H1 (cell line): ENCODE measurements at regions not wholly inside any gene's neighbourhood (a gene's known extent, or its start where the extent isn't known, plus 50 kb on each side); places are given as distances from the start of the nearest gene placed in this dataset.

Experiments
- CTCF ChIA-PET: fragments of 300-600 bp; sonication (Branson Sonifier 250); formaldehyde crosslinking; loops from one replicate; lab custom pipeline; 2021; ENCODE audit not compliant: partially characterized antibody; lab: Charles Lee
- POLR2A ChIA-PET: fragments of 300-600 bp; sonication (Branson Sonifier 250); formaldehyde crosslinking; loops from one replicate; lab custom pipeline; 2021; ENCODE audit warnings: inconsistent platforms; ENCODE audit not compliant: partially characterized antibody; lab: Charles Lee
- DNase-seq, 2 experiments: peaks; one replicate each; pipeline versions ENCODE4 v3.0.0 to v3.0.0-alpha.2; 2010 to 2022; ENCODE audit warnings: low spot score in 2 of 2, low read depth in 1 of 2, mixed read lengths in 1 of 2
- FAIRE-seq: peaks from 2 replicates; lab custom pipeline; 2011; peaks lifted over from hg19 to GRCh38; lab: Jason Lieb, UNC
- H2AFZ ChIP-seq: 2 replicates; pipeline ENCODE4 v1.8.1; 2012; ENCODE audit warnings: low read length, inconsistent platforms
- H2AK5ac ChIP-seq: 2 replicates; pipeline ENCODE4 v1.6.1; 2013; ENCODE audit warnings: low read depth, low read length
- H2BK120ac ChIP-seq: replicated peaks from 2 replicates; pipeline ENCODE3; 2013; ENCODE audit warnings: low read depth, low read length, inconsistent platforms
- H2BK12ac ChIP-seq: 2 replicates; pipeline ENCODE4 v1.6.1; 2013; ENCODE audit warnings: low read depth, low read length
- H2BK15ac ChIP-seq: 2 replicates; pipeline ENCODE4 v1.6.1; 2013; ENCODE audit warnings: low read length
- H2BK20ac ChIP-seq: 2 replicates; pipeline ENCODE4 v1.6.1; 2013; ENCODE audit warnings: low read length
- H2BK5ac ChIP-seq: 2 replicates; pipeline ENCODE4 v1.6.1; 2013; ENCODE audit warnings: low read depth, low read length
- H3K14ac ChIP-seq: 2 replicates; pipeline ENCODE4 v1.6.1; 2013; ENCODE audit warnings: inconsistent platforms; ENCODE audit not compliant: insufficient read length
- H3K18ac ChIP-seq: 2 replicates; pipeline ENCODE4 v1.6.1; 2013; ENCODE audit warnings: low read length; ENCODE audit errors: extremely low read depth
- H3K23ac ChIP-seq: 2 replicates; pipeline ENCODE4 v1.6.1; 2013; ENCODE audit warnings: inconsistent platforms; ENCODE audit not compliant: insufficient read length
- H3K23me2 ChIP-seq: 2 replicates; pipeline ENCODE4 v1.6.1; 2013; ENCODE audit warnings: low read depth, low read length
- H3K27ac ChIP-seq: 2 replicates; pipeline ENCODE4 v1.6.1; 2011; ENCODE audit warnings: low read depth, low read length, inconsistent platforms
- H3K27me3 ChIP-seq, 4 experiments: replicated peaks in 1 of 4; 1 replicate in 1 of 4; 2 replicates in 3 of 4; pipeline versions ENCODE4 v1.6.1 to v1.8.1; 2011 to 2013; ENCODE audit warnings: low read length in 3 of 4, mild to moderate bottlenecking in 3 of 4, inconsistent platforms in 2 of 4, mixed read lengths in 2 of 4, moderate library complexity in 1 of 4; ENCODE audit not compliant: control insufficient read depth in 3 of 4, insufficient read depth in 3 of 4; ENCODE audit errors: extremely low read depth in 1 of 4
- H3K36me3 ChIP-seq, 4 experiments: 2 replicates each; pipeline versions ENCODE4 v1.6.1 to v1.8.1; 2011 to 2013; ENCODE audit warnings: mild to moderate bottlenecking in 4 of 4, low read length in 3 of 4, moderate library complexity in 2 of 4, control low read depth in 1 of 4, inconsistent platforms in 1 of 4; ENCODE audit not compliant: insufficient read depth in 4 of 4, control insufficient read depth in 2 of 4
- H3K4ac ChIP-seq: replicated peaks from 2 replicates; pipeline ENCODE3; 2013; ENCODE audit warnings: low read length, low read depth, mixed read lengths, inconsistent platforms; ENCODE audit not compliant: insufficient read length
- H3K4me1 ChIP-seq, 4 experiments: replicated peaks in 1 of 4; 1 replicate in 1 of 4; 2 replicates in 3 of 4; pipeline versions ENCODE4 v1.6.1 to v1.8.1; 2011 to 2013; ENCODE audit warnings: low read length in 3 of 4, inconsistent platforms in 2 of 4, mixed read lengths in 1 of 4; ENCODE audit not compliant: insufficient read depth in 4 of 4, control insufficient read depth in 3 of 4
- H3K4me2 ChIP-seq, 2 experiments: 2 replicates each; pipeline versions ENCODE4 v1.6.1 to v1.8.1; 2011 to 2013; ENCODE audit warnings: low read depth in 2 of 2, low read length in 2 of 2, control low read depth in 1 of 2, inconsistent platforms in 1 of 2, mild to moderate bottlenecking in 1 of 2; ENCODE audit not compliant: insufficient read depth in 1 of 2
- H3K4me3 ChIP-seq, 4 experiments: fragments of 200-600, 300-600 bp in 1 of 4; sonication (generic), shearing (Covaris generic), sonication (Bioruptor Twin) in 1 of 4; 2 replicates each; pipeline versions ENCODE4 v1.5.1 to v1.8.1; 2011 to 2016; ENCODE audit warnings: low read length in 4 of 4, low read depth in 3 of 4, control low read depth in 2 of 4, inconsistent platforms in 2 of 4, mild to moderate bottlenecking in 2 of 4, mixed read lengths in 1 of 4, moderate library complexity in 1 of 4; ENCODE audit not compliant: insufficient read depth in 2 of 4; ENCODE audit errors: extremely low read depth in 1 of 4
- H3K56ac ChIP-seq: replicated peaks from 2 replicates; pipeline ENCODE3; 2013; ENCODE audit warnings: low read depth, mild to moderate bottlenecking, mixed read lengths, low read length, inconsistent platforms; ENCODE audit not compliant: insufficient read length
- H3K79me1 ChIP-seq: 2 replicates; pipeline ENCODE4 v1.6.1; 2013; ENCODE audit warnings: low read depth, low read length, control low read depth
- H3K79me2 ChIP-seq, 2 experiments: 2 replicates each; pipeline versions ENCODE4 v1.6.1 to v1.8.1; 2012 to 2013; ENCODE audit warnings: low read length in 2 of 2, mild to moderate bottlenecking in 2 of 2, inconsistent platforms in 1 of 2; ENCODE audit not compliant: insufficient read depth in 2 of 2, control insufficient read depth in 1 of 2
- H3K9ac ChIP-seq, 4 experiments: replicated peaks in 1 of 4; 1 replicate in 1 of 4; 2 replicates in 3 of 4; pipeline versions ENCODE4 v1.6.1 to v1.8.1; 2011 to 2013; ENCODE audit warnings: low read depth in 3 of 4, low read length in 3 of 4, control low read depth in 2 of 4, mild to moderate bottlenecking in 2 of 4, moderate library complexity in 2 of 4, inconsistent platforms in 1 of 4; ENCODE audit errors: extremely low read depth in 1 of 4
- H3K9me3 ChIP-seq, 2 experiments: 2 replicates each; pipeline versions ENCODE4 v1.6.1 to v1.8.1; 2012 to 2013; ENCODE audit warnings: mild to moderate bottlenecking in 2 of 2, moderate library complexity in 2 of 2, control low read depth in 1 of 2, inconsistent platforms in 1 of 2, low read depth in 1 of 2, low read length in 1 of 2, mixed read lengths in 1 of 2; ENCODE audit not compliant: insufficient read depth in 2 of 2
- H4K20me1 ChIP-seq, 2 experiments: replicated peaks in 1 of 2; 2 replicates each; pipeline versions ENCODE3 to v1.8.1; 2011 to 2013; ENCODE audit warnings: inconsistent platforms in 2 of 2, low read length in 2 of 2, mild to moderate bottlenecking in 1 of 2; ENCODE audit not compliant: insufficient read depth in 2 of 2, control insufficient read depth in 1 of 2
- H4K5ac ChIP-seq: 2 replicates; pipeline ENCODE4 v1.6.1; 2013; ENCODE audit warnings: low read length, low read depth, mixed read lengths, inconsistent platforms; ENCODE audit not compliant: insufficient read length
- H4K8ac ChIP-seq: 2 replicates; pipeline ENCODE4 v1.8.0; 2013; ENCODE audit warnings: mild to moderate bottlenecking, moderate library complexity, low read length, inconsistent platforms; ENCODE audit not compliant: insufficient read depth; ENCODE audit errors: extremely low read depth
- H4K91ac ChIP-seq: replicated peaks from 2 replicates; pipeline ENCODE3; 2013; ENCODE audit warnings: low read length, mixed read lengths, inconsistent platforms; ENCODE audit not compliant: insufficient read length
- BCL11A ChIP-seq, 2 experiments: IDR thresholded peaks; one replicate each; pipeline ENCODE4 v1.6.1; 2011; ENCODE audit warnings: low read depth in 2 of 2, low read length in 2 of 2, mild to moderate bottlenecking in 2 of 2
- BRCA1 ChIP-seq: IDR thresholded peaks from 2 replicates; pipeline ENCODE4 v1.6.1; 2012; ENCODE audit warnings: low read depth, low read length, improper control_type of control experiment
- CEBPB ChIP-seq: IDR thresholded peaks from 2 replicates; pipeline ENCODE4 v1.6.1; 2012; ENCODE audit warnings: low read depth, low read length
- EP300 ChIP-seq, 2 experiments: IDR thresholded peaks; 1 replicate in 1 of 2; 2 replicates in 1 of 2; pipeline ENCODE4 v1.6.1; 2011 to 2012; ENCODE audit warnings: low read depth in 2 of 2, low read length in 2 of 2, mild to moderate bottlenecking in 2 of 2, borderline replicate concordance in 1 of 2, inconsistent platforms in 1 of 2, moderate library complexity in 1 of 2
- FOSL1 ChIP-seq: IDR thresholded peaks from 2 replicates; pipeline ENCODE4 v1.6.1; 2011; ENCODE audit warnings: mild to moderate bottlenecking, low read depth, low read length, moderate library complexity; ENCODE audit not compliant: insufficient read depth
- KDM4A ChIP-seq: IDR thresholded peaks from one replicate; pipeline ENCODE4 v1.7.1; 2012; ENCODE audit warnings: low read depth, mild to moderate bottlenecking, moderate library complexity, low read length, inconsistent platforms; ENCODE audit not compliant: severe bottlenecking
- POU5F1 ChIP-seq: IDR thresholded peaks from 2 replicates; pipeline ENCODE4 v1.6.1; 2011; ENCODE audit warnings: low read depth, mild to moderate bottlenecking, low read length, moderate library complexity
- SP4 ChIP-seq: IDR thresholded peaks from 2 replicates; pipeline ENCODE4 v1.6.1; 2012; ENCODE audit warnings: low read length, inconsistent platforms
- TAF1 ChIP-seq: IDR thresholded peaks from 2 replicates; pipeline ENCODE4 v1.6.1; 2011; ENCODE audit warnings: mild to moderate bottlenecking, low read depth, low read length
- TCF12 ChIP-seq: IDR thresholded peaks from 2 replicates; pipeline ENCODE4 v1.6.1; 2011; ENCODE audit warnings: low read depth, mild to moderate bottlenecking, low read length
- YY1 ChIP-seq: IDR thresholded peaks from 2 replicates; pipeline ENCODE4 v1.6.1; 2011; ENCODE audit warnings: low read depth, mild to moderate bottlenecking, low read length
- WGBS, 2 experiments: shearing (Covaris generic) in 1 of 2; methylation state at CpG; one replicate each; pipeline versions ENCODE4 v1.1.6 to v1.1.7; 2013 to 2015; ENCODE audit warnings: low lambda C conversion rate in 2 of 2, mixed read lengths in 2 of 2, inconsistent platforms in 1 of 2, low coverage in 1 of 2, missing lambda C conversion rate in 1 of 2; ENCODE audit not compliant: insufficient replicate concordance in 2 of 2, insufficient coverage in 1 of 2, insufficient read length in 1 of 2; ENCODE audit errors: extremely low coverage in 1 of 2, missing lambda C conversion rate in 1 of 2; 5-methylcytosine and 5-hydroxymethylcytosine counted together

- Histone ChIP-seq H2BK120ac (no peak overlapping the region), H2AFZ (peak overlapping the region; percentile 75; the same call in 1 of the 2 replicates), H3K4ac (no peak overlapping the region), H2BK5ac (no peak overlapping the region), H3K9ac (no peak overlapping the region), H2BK15ac (no peak overlapping the region), H3K14ac (no peak overlapping the region), H2BK12ac (no peak overlapping the region), H3K27me3 (no peaks in the 10 kb centered on the region), H4K5ac (no peak overlapping the region), H3K23ac (no peak overlapping the region), H3K79me1 (no peaks in the 10 kb centered on the region), H3K36me3 (no peaks in the 10 kb centered on the region; a peak in 1 of 8 replicates), H4K8ac (no peak overlapping the region), H4K20me1 (peaks cover 0 to 2% of the 10 kb centered on the region in 2 experiments), H3K4me2 (no peak overlapping the region), H2BK20ac (no peak overlapping the region), H4K91ac (no peak overlapping the region), H2AK5ac (no peak overlapping the region), H3K56ac (no peak overlapping the region), H3K79me2 (no peaks in the 10 kb centered on the region), H3K27ac (no peak overlapping the region), H3K4me3 (no peak overlapping the region), H3K18ac (peak overlapping the region; percentile 24; the same call in 1 of the 2 replicates), H3K9me3 (no peaks in the 10 kb centered on the region), H3K4me1 (no peaks in the 10 kb centered on the region), H3K23me2 (no peaks in the 10 kb centered on the region)
- CTCF ChIA-PET = interaction anchor here (1.5 kb wide), 1 partner anchor 10 kb away, joined by 5 read pairs; no protein-coding TSS in a partner anchor
- no peak for FAIRE-seq
- no peak for TF ChIP-seq BRCA1
- no peak for TF ChIP-seq CEBPB
- TF ChIP-seq YY1 = no peak
- TF ChIP-seq EP300 (IDR thresholded peaks at IDR 0.05; ENCODE audit: borderline replicate concordance in 1 of 2, low read depth in 2 of 2, low read length in 2 of 2) = no peak
- TF ChIP-seq TCF12 = no peak
- TF ChIP-seq SP4 = no peak
- TF ChIP-seq TAF1 = no peak
- no peak for TF ChIP-seq FOSL1
- TF ChIP-seq BCL11A (IDR thresholded peaks at IDR 0.05; ENCODE audit: low read depth in 2 of 2, low read length in 2 of 2) = no peak
- TF ChIP-seq KDM4A = no peak
- TF ChIP-seq POU5F1 = no peak
- 95% methylated on average over 4 of the region's 4 CpGs; no CpG with 5 or more reads in 1 of the 2 experiments for WGBS, 2 experiments
- POLR2A ChIA-PET = no interaction called here
- no peak for DNase-seq
Observed at GRCh38 chr14:26856876-26857518, 259.2 kb upstream of the NOVA1 start.
